ENCODE measurements at regions not wholly inside any gene's neighbourhood (a gene's known extent, or its start where the extent isn't known, plus 50 kb on each side); places are given as distances from the start of the nearest gene placed in this dataset.
"Not testable (repeated sequence)": the region's sequence is repeated elsewhere in the genome, so short reads cannot be mapped to it uniquely, and the experiment has no call there.

DNA sequence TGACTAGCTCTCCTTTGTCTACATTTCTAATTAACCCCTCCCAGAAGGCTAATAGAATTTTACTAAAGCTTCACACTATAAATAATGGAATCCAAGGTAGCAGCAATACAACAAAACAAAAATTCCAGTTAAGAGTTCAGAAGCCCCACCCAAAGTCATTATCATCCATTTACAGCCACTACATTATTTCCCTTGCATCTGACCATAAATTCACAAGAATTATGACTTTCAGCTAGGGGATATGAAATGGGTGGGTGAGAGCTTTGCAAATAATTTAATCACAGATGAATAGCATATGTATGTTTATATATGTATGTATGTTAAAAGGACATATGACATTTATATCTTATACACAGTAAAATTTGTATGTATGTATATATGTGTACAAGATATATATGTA is 65.3 kb upstream of the PTGDR start:
- DNase-seq (ENCODE audit: low spot score): no peak

- DNase-seq (ENCODE audit: low spot score): no peak
These were observed 77.1 kb upstream of the PTGDR start for GRCh38 chr14:52190337-52190931.

DNA sequence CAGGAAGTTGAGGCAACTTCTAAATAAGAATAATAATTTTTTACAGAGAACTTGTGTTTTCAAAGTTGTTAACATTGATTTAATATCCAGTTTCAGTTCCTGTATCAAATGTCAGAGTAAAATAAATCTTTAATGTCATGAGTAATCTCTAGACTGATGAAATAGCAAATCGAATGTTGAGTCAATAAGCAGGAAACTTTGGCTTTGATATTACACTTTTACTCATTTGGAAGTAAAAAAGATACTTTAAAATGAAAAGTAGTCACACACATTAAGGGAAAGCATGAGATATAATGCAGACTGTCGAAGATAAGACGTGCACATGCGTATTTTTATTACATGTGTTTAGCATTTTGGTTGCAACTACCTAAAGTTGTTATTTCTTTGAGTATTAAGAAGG is 78.2 kb upstream of the PTGDR start:
- DNase-seq (ENCODE audit: low spot score): no peak

- DNase-seq (ENCODE audit: low spot score): no peak
These were observed 79.1 kb upstream of the PTGDR start for GRCh38 chr14:52188381-52188780.

DNA sequence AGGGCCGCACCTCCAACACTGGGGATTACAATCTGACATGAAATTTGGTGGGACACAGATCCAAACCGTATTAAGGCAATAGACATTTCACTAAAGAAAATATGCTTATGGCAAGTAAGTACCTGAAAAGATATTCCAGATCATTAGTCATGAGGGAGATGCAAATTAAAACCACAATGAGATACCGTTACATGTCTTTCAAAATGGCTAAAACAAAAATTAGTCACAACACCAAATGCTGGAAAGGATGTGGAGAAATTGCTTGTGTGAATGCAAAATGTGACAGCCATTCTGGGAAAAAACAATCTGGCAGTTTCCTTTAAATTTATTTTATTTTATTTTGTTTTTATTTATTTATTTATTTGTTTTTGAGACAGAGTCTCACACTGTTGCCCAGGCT is 82.3 kb upstream of the PTGDR start:
- no peak for DNase-seq (ENCODE audit: low spot score)

- DNase-seq (ENCODE audit: low spot score): no peak
These were observed 84.6 kb upstream of the PTGDR start for GRCh38 chr14:52182853-52183252.

DNA sequence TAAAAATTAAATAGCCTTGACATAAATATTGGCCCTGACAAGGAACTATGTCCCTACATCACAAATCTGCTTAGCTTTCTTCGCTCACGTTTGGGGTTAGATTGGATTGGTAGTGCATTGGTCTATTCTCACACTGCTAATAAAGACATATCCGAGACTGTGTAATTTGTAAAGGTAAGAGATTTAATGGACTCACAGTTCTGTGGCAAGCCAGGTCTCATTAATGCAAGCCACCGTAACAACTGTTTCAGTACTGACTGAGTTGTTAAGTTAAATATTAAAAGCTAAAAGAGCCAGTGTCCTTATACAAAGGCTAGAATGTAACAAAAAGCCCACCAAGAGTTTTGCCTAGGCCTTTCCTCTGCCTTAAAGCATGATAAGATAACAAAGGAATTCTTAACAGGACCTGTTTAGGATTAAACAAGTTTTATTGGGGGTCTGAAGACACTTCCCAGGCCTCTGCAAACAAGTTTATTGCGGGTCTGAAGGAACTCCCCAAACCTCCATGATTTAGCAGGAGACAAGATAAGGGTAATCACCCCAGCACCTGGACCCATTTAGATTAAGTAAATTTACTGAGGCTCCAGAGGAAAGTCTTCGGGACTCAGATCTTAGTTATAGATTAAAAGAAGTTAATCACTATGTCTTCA is 88.2 kb upstream of the PTGDR start:
- DNase-seq (ENCODE audit: low spot score): no peak

GRCh38 chr14:52175982-52176502 is 91.5 kb upstream of the PTGDR start:
- DNase-seq (ENCODE audit: low spot score): peak; percentile 57

DNA sequence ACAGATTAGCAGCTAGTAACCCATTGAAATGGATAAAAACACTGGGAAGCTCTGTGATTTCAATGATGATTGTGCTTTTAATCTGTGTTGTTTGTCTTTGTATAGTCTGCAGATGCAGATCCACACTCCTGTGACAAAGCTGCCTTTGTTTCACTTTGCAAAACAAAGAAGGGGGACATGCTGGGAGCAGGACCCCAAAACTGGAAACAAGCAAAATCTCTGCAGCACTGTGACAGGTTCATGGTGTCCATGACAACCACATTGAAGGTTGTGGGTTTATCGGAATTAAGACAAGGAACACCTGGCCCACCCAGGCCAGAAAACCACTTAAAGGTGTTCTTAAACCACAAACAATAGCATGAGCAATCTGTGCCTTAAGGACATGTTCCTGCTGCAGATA is 95.6 kb upstream of the PTGDR start:
- not testable (repeated sequence) for DNase-seq (ENCODE audit: low spot score)

GRCh38 chr14:52166822-52167221 is 98.0 kb upstream of the NID2 start:
- no peak for DNase-seq (ENCODE audit: low spot score)

DNA sequence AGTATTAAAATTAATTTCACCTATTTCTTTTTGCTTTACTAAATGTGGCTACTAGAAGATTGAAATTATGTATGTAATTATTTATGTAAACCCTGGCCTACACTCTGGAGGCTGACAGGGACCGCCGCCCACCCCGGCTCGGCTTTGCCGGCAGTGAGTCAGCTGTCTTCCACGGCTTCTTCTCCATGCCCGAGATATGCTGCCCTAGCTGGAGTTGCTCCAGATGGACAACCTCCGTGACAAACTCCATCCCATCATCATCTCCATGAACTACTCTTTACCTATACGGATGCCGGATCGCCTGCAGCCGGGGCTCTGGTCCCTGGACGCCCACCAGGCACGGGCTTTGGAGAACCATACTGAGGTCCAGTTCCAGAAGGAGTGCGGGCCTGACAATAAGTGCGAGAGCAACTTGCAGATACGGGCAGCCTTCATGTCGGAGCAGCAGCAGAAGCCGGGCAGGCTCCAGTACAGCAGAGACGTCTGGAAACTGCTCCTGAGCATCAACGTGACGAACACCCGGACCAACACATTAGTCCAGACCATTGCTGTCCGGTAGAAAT is 86.9 kb upstream of the NID2 start:
- DNase-seq (ENCODE audit: low spot score): no peak

DNA sequence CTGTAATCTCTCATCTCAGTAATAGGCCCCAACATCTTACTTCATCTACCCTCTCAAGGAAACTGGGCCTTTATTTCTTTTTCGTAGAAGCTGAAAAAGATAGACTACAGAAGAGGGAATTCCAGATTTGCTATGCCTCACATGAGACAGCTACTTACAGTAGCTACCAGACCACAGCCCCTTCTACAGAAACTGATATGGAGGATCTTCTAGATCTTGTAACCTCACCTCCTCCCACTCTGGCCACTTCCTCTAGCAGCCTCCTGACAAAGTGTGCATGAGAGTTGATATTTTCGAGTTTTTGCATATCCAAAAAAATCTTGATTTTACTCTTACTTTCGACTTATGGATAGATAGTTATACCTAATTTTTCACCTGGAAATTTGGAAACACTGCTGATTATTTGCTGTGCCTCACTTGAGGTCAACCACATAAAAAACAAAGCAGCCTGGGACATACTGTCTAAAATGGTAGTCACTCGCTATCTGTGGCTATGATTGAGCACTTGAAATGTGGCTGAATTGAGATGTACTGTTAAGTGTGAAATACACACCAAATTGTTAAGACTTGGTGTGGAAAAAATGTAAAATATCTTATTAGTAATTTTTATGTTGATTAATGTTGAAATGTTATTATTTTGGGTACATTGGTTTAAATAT is 86.3 kb upstream of the NID2 start:
- no peak for DNase-seq (ENCODE audit: low spot score)

DNA sequence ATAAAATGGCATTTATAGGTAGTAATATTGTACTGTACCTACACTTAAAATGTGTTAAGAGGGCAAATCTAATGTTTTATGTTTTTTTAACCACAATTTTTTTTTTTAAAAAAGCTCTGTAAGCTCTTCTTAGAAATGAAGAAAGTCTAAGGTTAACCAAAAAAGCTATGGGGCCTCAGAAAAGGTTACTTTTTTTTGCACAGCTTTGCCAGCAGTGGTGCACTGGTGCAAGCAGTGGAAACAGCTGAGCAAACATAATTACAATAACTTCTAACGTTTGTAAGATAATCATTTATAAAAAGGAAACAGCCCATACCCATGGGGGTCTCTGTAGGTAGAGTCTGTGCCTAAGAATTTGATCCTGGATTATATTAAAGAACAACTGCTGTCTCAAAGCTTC is 85.1 kb upstream of the NID2 start:
- DNase-seq (ENCODE audit: low spot score): no peak

DNA sequence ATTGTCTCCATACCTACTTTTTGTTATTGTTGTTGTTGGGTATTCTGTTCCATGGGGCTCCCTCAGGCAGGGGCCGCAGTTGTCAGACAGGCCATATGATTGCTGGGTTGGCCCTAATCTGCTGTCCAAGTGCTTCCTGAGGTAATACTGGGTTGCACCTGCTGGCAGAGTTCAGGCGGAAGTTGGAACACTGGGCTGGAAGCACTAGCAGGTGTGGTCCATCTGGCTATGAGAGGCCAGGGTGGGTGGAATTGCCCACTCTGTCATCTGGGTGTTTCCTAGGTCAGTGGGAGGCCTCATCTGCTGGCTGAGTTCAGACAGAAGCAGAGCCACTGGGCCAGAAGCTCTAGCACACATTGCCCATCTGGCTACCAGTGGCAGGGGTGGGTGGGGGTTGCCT is 81.3 kb upstream of the NID2 start:
- DNase-seq (ENCODE audit: low spot score): no peak

GRCh38 chr14:52148371-52148770 is 79.5 kb upstream of the NID2 start:
- no peak for DNase-seq (ENCODE audit: low spot score)

- no peak for DNase-seq (ENCODE audit: low spot score)
These were observed 77.6 kb upstream of the NID2 start for GRCh38 chr14:52146504-52146903.

DNA sequence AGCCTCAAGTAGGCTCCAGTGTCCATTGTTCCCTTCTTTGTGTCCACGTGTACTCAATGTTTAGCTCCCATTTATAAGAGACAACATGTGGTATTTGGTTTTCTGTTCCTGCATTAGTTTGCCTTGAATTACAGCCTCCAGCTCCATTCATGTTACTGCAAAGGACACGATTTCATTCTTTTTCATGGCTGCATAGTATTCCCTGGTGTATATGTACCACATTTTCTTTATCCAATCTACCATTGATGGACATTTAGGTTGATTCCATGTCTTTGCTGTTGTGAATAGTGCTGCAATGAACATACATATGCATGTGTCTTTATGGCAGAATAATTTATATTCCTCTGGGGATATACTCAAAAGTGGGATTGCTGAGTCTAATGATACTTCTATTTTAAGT is 75.2 kb upstream of the NID2 start:
- not testable (repeated sequence) for DNase-seq (ENCODE audit: low spot score)

DNA sequence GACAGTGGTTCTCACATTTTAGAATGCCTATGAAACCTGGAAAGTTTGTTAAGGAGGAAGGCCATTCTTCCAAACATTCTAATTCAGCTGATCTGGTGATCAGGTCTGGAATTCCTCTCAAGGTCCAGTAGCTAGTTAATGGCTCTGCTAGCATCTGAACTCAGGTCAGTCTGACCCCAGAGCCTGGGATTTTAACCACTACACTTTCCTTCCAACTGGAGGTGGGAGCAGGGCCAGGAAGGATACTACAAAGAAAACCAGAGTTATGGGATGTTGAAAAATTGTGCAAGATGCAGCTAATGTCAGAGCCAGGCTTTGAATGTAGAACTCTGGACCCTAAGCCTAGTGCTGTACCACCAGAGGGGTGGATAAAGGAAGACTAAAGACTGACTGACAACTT is 73.6 kb upstream of the NID2 start:
- no peak for DNase-seq (ENCODE audit: low spot score)

- DNase-seq (ENCODE audit: low spot score): peak; percentile 24
These were observed 62.9 kb upstream of the NID2 start for GRCh38 chr14:52131640-52132320.

DNA sequence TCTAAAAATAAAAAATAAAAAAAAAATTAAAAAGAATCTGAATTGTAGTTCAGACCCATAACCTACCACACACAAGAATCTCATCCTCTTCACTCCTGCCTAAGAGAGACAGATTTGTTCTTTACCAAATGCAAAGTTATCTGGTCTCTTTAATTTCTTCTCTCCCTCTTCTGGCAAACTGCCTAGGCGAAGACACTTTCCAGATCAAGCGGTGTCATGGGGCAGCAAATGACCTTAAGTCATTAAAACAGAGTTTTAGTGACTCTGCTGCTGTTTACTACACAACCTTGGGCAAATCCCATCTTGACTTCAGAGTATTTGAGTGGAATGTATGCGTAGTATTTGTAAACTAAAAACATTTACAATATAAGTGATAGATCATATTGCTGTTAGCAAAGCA is 60.9 kb upstream of the NID2 start:
- no peak for DNase-seq (ENCODE audit: low spot score)

DNA sequence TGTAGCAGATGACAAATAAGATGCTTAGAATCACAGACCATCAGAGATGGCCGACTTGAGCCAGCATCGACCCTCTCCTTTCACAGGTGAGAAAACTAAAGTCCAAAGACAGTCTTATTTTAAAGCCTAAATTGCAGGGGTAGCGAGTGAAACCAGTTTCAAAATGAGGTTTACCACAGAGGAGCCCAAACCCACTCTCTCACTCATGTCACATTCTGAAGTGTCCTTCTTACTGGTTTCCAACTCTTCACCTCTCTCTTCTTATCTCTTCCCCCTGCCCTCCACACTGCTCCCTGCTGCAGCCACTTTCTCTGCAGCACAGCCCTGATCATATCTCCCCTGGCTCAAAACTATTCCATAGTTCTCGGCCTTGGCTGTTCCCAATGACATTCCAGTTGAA is 57.0 kb upstream of the NID2 start:
- no peak for DNase-seq (ENCODE audit: low spot score)
